Germinal center (tissue), 1 donor: ENCODE measurements at regions not wholly inside any gene's neighbourhood (a gene's known extent, or its start where the extent isn't known, plus 50 kb on each side); places are given as distances from the start of the nearest gene placed in this dataset.
A peak's percentile ranks its signal among the peaks of the same experiment; 100 is the strongest.

Source experiments
- DNase-seq: peaks from one replicate; pipeline ENCODE4 v3.0.0; 2012; ENCODE audit warnings: mixed read lengths, low spot score

- no peak for DNase-seq
Measured at GRCh38 chr18:56278421-56279003, 359.9 kb downstream of the TXNL1 start.

GRCh38 chr18:56276466-56276865 lies 361.9 kb downstream of the TXNL1 start:
- DNase-seq, result no peak

- DNase-seq, result no peak
Measured at GRCh38 chr18:56273541-56274219, 364.7 kb downstream of the TXNL1 start.

- no peak for DNase-seq
Measured at GRCh38 chr18:56270671-56271250, 367.6 kb downstream of the TXNL1 start.

- no peak for DNase-seq
Measured at GRCh38 chr18:56269958-56270357, 368.4 kb downstream of the TXNL1 start.

GRCh38 chr18:56268952-56269351 lies 369.4 kb downstream of the TXNL1 start:
- no peak for DNase-seq

- DNase-seq, result peak; percentile 55
Measured at GRCh38 chr18:56267334-56267733, 371.1 kb downstream of the TXNL1 start.

GRCh38 chr18:56258178-56258577 lies 380.2 kb downstream of the TXNL1 start:
- no peak for DNase-seq

GRCh38 chr18:56257205-56257604 lies 381.2 kb downstream of the TXNL1 start:
- no peak for DNase-seq

GRCh38 chr18:56256659-56257058 lies 381.7 kb downstream of the TXNL1 start:
- DNase-seq, result no peak

- DNase-seq, result no peak
Measured at GRCh38 chr18:56255381-56255780, 383.0 kb downstream of the TXNL1 start.

GRCh38 chr18:56252456-56252855 lies 385.9 kb downstream of the TXNL1 start:
- no peak for DNase-seq

- peak; percentile 58 for DNase-seq
Measured at GRCh38 chr18:56248610-56249235, 389.7 kb downstream of the TXNL1 start.

- DNase-seq, result no peak
Measured at GRCh38 chr18:56246916-56247315, 391.5 kb downstream of the TXNL1 start.

GRCh38 chr18:56245866-56246580 lies 392.4 kb downstream of the TXNL1 start:
- no peak for DNase-seq

GRCh38 chr18:56240405-56240804 lies 398.0 kb downstream of the TXNL1 start:
- no peak for DNase-seq

- DNase-seq, result no peak
Measured at GRCh38 chr18:56238576-56238975, 399.8 kb downstream of the TXNL1 start.

- peak; percentile 44 for DNase-seq
Measured at GRCh38 chr18:56235481-56236013, 402.8 kb downstream of the TXNL1 start.

GRCh38 chr18:56235071-56235470 lies 403.3 kb downstream of the TXNL1 start:
- DNase-seq, result peak; percentile 36

- DNase-seq, result no peak
Measured at GRCh38 chr18:56233595-56233994, 404.8 kb downstream of the TXNL1 start.

- DNase-seq, result no peak
Measured at GRCh38 chr18:56226025-56226424, 412.4 kb downstream of the TXNL1 start.
